CD4-positive, alpha-beta T cell (primary cell): ENCODE measurements at regions not wholly inside any gene's neighbourhood (a gene's known extent, or its start where the extent isn't known, plus 50 kb on each side); places are given as distances from the start of the nearest gene placed in this dataset.

ENCODE experiments used
- ATAC-seq: fragments of 200-7000 bp; cut with Tn5 transposase; one replicate; pipeline ENCODE4 v1.10.0; 2022; ENCODE audit warnings: mild to moderate bottlenecking; ENCODE audit not compliant: poor library complexity
- CTCF ChIA-PET: fragments of 350-600 bp; sonication (Branson Sonifier 250); formaldehyde crosslinking; loops from one replicate; lab custom pipeline; 2021; ENCODE audit warnings: antibody characterized with exemption, inconsistent platforms; lab: Charles Lee
- POLR2A ChIA-PET: fragments of 350-600 bp; sonication (Branson Sonifier 250); formaldehyde crosslinking; loops from one replicate; lab custom pipeline; 2021; ENCODE audit warnings: antibody characterized with exemption, inconsistent platforms; lab: Charles Lee
- DNase-seq, 14 experiments: peaks; one replicate each; pipeline ENCODE4 v3.0.0-alpha.2; 2013 to 2020; ENCODE audit warnings: mixed read lengths in 2 of 14
- H3K27ac ChIP-seq, 2 donors: one replicate each; pipeline versions ENCODE4 v1.5.1 to v1.7.0; 2013; ENCODE audit warnings: low read length in 2 of 2, low read depth in 1 of 2, mild to moderate bottlenecking in 1 of 2
- H3K27me3 ChIP-seq, 2 experiments: 1 replicate in 1 of 2; 2 replicates in 1 of 2; pipeline versions ENCODE4 v1.6.1 to v1.7.0; 2013; ENCODE audit warnings: low read length in 2 of 2, control low read depth in 1 of 2, mild to moderate bottlenecking in 1 of 2, moderate library complexity in 1 of 2; ENCODE audit not compliant: insufficient read depth in 2 of 2, control insufficient read depth in 1 of 2
- H3K36me3 ChIP-seq: one replicate; pipeline ENCODE4 v1.6.1; 2013; ENCODE audit warnings: low read length, control low read depth; ENCODE audit not compliant: insufficient read depth
- H3K4me1 ChIP-seq: one replicate; pipeline ENCODE4 v1.6.1; 2013; ENCODE audit warnings: low read length, control low read depth; ENCODE audit not compliant: insufficient read depth
- H3K4me3 ChIP-seq: one replicate; pipeline ENCODE4 v1.5.1; 2013; ENCODE audit warnings: mild to moderate bottlenecking, low read length, moderate library complexity
- H3K9me3 ChIP-seq, 2 experiments: 1 replicate in 1 of 2; 2 replicates in 1 of 2; pipeline versions ENCODE4 v1.6.1 to v1.7.0; 2013; ENCODE audit warnings: low read length in 2 of 2, mild to moderate bottlenecking in 2 of 2, control low read depth in 1 of 2, moderate library complexity in 1 of 2; ENCODE audit not compliant: control insufficient read depth in 1 of 2, insufficient read depth in 1 of 2
- H3K27ac Mint-ChIP-seq: one replicate; pipeline ENCODE4 v1.8.0; 2020; ENCODE audit warnings: mixed read lengths
- H3K27me3 Mint-ChIP-seq: one replicate; pipeline ENCODE4 v1.8.0; 2021; ENCODE audit warnings: mixed read lengths
- H3K36me3 Mint-ChIP-seq: one replicate; pipeline ENCODE4 v1.8.0; 2021; ENCODE audit warnings: low read depth, mixed read lengths
- H3K4me1 Mint-ChIP-seq: one replicate; pipeline ENCODE4 v1.8.0; 2021; ENCODE audit warnings: low read depth, mixed read lengths
- H3K4me3 Mint-ChIP-seq: one replicate; pipeline ENCODE4 v1.8.0; 2020; ENCODE audit warnings: mild to moderate bottlenecking, mixed read lengths
- H3K9me3 Mint-ChIP-seq: one replicate; pipeline ENCODE4 v1.8.0; 2020; ENCODE audit warnings: mixed read lengths
- CTCF ChIP-seq: fragments of 200-600 bp; IDR thresholded peaks from one replicate; pipeline ENCODE4 v1.8.0; 2022; ENCODE audit warnings: antibody characterized with exemption, mild to moderate bottlenecking
- intact Hi-C, 2 experiments: fragments of 100-400 bp; cut with DNase I in 1 of 2; cut with micrococcal nuclease in 1 of 2; formaldehyde crosslinking; loops; one replicate each; pipeline versions ENCODE4 v1.15.1 to v1.9.0; 2023 to 2025; cut with DNase I, micrococcal nuclease

- peaks cover 0 to 12% of the 10 kb centered on the region in 2 experiments for H3K9me3 ChIP-seq
- no peaks in the 10 kb centered on the region for H3K27me3 ChIP-seq
- no peaks in the 10 kb centered on the region for H3K36me3 ChIP-seq
- peaks cover 8% of the 10 kb centered on the region for H3K9me3 Mint-ChIP-seq
- POLR2A ChIA-PET, result no interaction called here
- no peak overlapping the region for H3K27ac Mint-ChIP-seq
- intact Hi-C loops, result no loop called here
- no peaks in the 10 kb centered on the region for H3K27me3 Mint-ChIP-seq
- ATAC-seq (no peak), DNase-seq (peak in 1 of 14 experiments; percentile 2)
- no peak for TF ChIP-seq CTCF
- H3K36me3 Mint-ChIP-seq, result no peaks in the 10 kb centered on the region
- CTCF ChIA-PET, result no interaction called here
- no peak overlapping the region for H3K4me3 ChIP-seq
- H3K4me1 Mint-ChIP-seq, result no peaks in the 10 kb centered on the region
- no peaks in the 10 kb centered on the region for H3K4me1 ChIP-seq
- H3K27ac ChIP-seq, result no peak overlapping the region
- no peak overlapping the region for H3K4me3 Mint-ChIP-seq
Observed at GRCh38 chr6:55034752-55035151, 139.6 kb upstream of the HCRTR2 start.

DNA sequence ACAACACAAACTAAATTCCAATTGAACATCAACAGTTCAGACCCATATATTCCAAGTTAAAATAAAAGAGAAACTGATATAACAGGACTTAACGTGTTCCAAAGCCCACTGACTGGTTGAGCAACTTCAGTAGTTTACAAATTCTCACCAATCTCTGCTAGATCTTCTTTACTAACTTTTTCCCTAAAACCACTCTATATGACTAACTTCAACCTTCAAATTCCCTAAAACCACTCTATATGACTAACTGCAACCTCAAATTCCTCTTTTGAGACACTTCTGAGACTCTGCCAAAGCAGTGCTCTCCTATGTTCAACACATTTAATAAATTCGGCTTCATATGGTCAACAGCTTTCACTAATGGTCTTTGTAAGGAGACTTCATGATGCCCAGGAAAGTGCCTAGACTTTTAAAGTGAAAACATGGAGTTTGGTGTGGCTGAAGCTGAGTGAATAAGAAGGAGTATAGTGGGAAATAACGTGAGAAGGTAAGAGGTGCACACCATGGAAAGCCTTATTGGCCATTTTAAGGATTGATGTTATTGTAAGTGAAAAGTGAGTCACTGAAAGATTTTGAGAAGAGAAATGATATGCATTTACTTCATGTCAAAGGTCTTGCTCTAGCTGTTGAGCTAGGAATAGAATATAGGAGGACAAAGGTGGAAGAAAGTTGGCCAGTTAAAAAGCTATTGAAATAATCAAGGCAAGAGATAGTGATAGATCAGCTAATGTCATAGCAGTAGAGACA, 134.0 kb upstream of the HCRTR2 start:
- Histone ChIP-seq H3K4me3 (no peak overlapping the region), H3K27ac (no peak overlapping the region), H3K9me3 (peaks cover 0 to 5% of the 10 kb centered on the region in 2 experiments), H3K4me1 (no peaks in the 10 kb centered on the region), H3K36me3 (no peaks in the 10 kb centered on the region), H3K27me3 (no peaks in the 10 kb centered on the region)
- CTCF ChIA-PET, result no interaction called here
- no peak overlapping the region for H3K27ac Mint-ChIP-seq
- H3K4me1 Mint-ChIP-seq, result no peaks in the 10 kb centered on the region
- POLR2A ChIA-PET, result no interaction called here
- ATAC-seq (no peak), DNase-seq (peak in 2 of 14 experiments; percentile 15 to 19)
- H3K9me3 Mint-ChIP-seq, result peaks cover 12% of the 10 kb centered on the region
- no peaks in the 10 kb centered on the region for H3K27me3 Mint-ChIP-seq
- intact Hi-C loops, result no loop called here
- H3K36me3 Mint-ChIP-seq, result no peaks in the 10 kb centered on the region
- no peak overlapping the region for H3K4me3 Mint-ChIP-seq
- TF ChIP-seq CTCF, result no peak

DNA sequence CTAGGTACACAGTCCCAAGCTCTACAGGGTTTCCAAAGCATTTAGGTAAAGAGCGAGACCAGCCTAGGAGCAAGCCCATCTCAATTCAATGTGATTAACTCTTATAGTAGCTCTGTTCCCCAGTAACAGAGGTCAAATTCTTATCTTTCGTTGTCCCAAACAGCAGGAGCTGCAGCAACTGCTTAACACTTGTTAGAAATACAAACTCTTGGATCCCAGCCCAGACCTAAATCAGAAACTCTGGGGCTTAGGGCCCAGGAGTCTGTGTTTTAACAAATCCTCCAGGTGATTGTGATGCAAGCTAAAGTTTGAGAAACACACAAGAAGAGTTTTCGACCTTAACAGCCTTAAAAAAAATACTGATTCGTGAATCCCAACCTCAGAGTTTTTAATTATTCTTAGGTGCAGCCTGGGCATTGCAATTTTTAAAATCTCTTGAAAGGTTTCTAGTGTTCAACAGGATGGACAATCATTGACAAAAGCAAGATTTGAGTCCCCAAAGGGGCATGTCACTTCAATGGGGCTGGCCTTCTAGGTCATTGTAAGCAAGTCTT, 127.4 kb upstream of the HCRTR2 start:
- Histone ChIP-seq H3K4me3 (no peak overlapping the region), H3K4me1 (no peaks in the 10 kb centered on the region), H3K9me3 (peaks cover 0 to 4% of the 10 kb centered on the region in 2 experiments), H3K36me3 (no peaks in the 10 kb centered on the region), H3K27ac (no peak overlapping the region), H3K27me3 (no peaks in the 10 kb centered on the region)
- POLR2A ChIA-PET, result no interaction called here
- Mint-ChIP-seq H3K36me3 (no peaks in the 10 kb centered on the region), H3K9me3 (peaks cover 2% of the 10 kb centered on the region), H3K4me3 (no peak overlapping the region), H3K27ac (no peak overlapping the region), H3K27me3 (no peaks in the 10 kb centered on the region), H3K4me1 (no peaks in the 10 kb centered on the region)
- TF ChIP-seq CTCF, result no peak
- CTCF ChIA-PET, result no interaction called here
- DNase-seq (no peak), ATAC-seq (no peak)
- intact Hi-C loops, result no loop called here
